ENCODE measurements at regions not wholly inside any gene's neighbourhood (a gene's known extent, or its start where the extent isn't known, plus 50 kb on each side); places are given as distances from the start of the nearest gene placed in this dataset.
"Not testable (repeated sequence)": the region's sequence is repeated elsewhere in the genome, so short reads cannot be mapped to it uniquely, and the experiment has no call there.

GRCh38 chr17:63071797-63072196 lies 105.8 kb downstream of the TANC2 start:
- DNase-seq (ENCODE audit: low read depth, low spot score): no peak
- no peaks in the 10 kb centered on the region for H3K27me3 ChIP-seq (ENCODE audit: control insufficient read depth, insufficient read depth, low read length)
- H3K4me3 ChIP-seq (ENCODE audit: low read length): no peak overlapping the region
- no peaks in the 10 kb centered on the region for H3K36me3 ChIP-seq (ENCODE audit: control insufficient read depth, insufficient read depth, low read length)
- H3K9me3 ChIP-seq (ENCODE audit: control insufficient read depth, insufficient read depth, low read length): no peaks in the 10 kb centered on the region
- H3K27ac ChIP-seq (ENCODE audit: low read length): no peak overlapping the region
- WGBS (ENCODE audit: insufficient coverage, insufficient read length): 100% methylated on average over 2 of the region's 2 CpGs
- no peaks in the 10 kb centered on the region; the same call in 1 of the 2 replicates for H3K4me1 ChIP-seq (ENCODE audit: control insufficient read depth, insufficient read depth, low read length)

DNA sequence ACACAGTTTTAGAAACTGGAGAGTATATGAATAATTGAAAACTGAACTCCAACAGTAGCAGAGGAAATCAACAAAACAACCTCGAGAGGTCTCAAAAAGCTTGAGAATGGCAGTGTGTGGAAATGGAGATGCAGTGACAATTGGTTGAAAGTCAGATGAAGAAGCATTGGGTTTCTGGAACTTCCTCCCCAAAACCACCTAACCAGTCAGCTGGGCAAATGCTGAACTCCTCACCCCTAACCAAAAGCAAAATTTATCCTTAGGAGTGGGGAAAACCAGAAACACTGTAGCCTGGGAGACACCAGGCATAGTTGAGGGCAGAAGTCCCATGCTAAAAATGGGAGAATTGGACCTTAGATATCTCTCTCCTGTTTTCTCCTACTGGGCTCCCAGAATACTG lies 109.9 kb downstream of the TANC2 start:
- Histone ChIP-seq H3K27me3 (ENCODE audit: control insufficient read depth, insufficient read depth, low read length) (no peaks in the 10 kb centered on the region), H3K9me3 (ENCODE audit: control insufficient read depth, insufficient read depth, low read length) (no peaks in the 10 kb centered on the region), H3K27ac (ENCODE audit: low read length) (no peak overlapping the region), H3K4me1 (ENCODE audit: control insufficient read depth, insufficient read depth, low read length) (no peaks in the 10 kb centered on the region; the same call in 1 of the 2 replicates), H3K36me3 (ENCODE audit: control insufficient read depth, insufficient read depth, low read length) (no peaks in the 10 kb centered on the region), H3K4me3 (ENCODE audit: low read length) (no peak overlapping the region)
- WGBS (ENCODE audit: insufficient coverage, insufficient read length): no CpG with 5 or more reads among the region's 1 CpG
- no peak for DNase-seq (ENCODE audit: low read depth, low spot score)

DNA sequence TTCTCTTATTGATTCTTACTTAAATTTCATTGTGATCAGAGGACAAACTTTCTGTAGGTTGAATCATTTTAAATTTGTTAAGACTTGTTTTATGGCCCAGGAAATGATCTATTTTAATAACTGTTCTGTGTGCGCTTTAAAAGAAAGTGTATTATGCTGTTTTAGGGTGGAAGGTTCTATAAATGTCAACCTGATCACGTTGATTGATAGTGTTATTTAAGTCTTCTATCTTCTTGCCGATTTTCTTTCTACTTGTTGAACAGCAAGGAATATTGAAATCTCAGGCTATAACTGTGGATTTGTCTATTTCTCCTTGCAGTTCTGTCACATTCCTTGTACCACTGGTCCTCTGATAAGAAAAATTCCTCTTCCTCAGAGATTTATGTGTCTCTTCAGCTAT lies 112.7 kb downstream of the TANC2 start:
- Histone ChIP-seq H3K4me3 (ENCODE audit: low read length) (no peak overlapping the region), H3K27ac (ENCODE audit: low read length) (no peak overlapping the region), H3K4me1 (ENCODE audit: control insufficient read depth, insufficient read depth, low read length) (no peaks in the 10 kb centered on the region; the same call in 1 of the 2 replicates), H3K9me3 (ENCODE audit: control insufficient read depth, insufficient read depth, low read length) (no peaks in the 10 kb centered on the region), H3K36me3 (ENCODE audit: control insufficient read depth, insufficient read depth, low read length) (no peaks in the 10 kb centered on the region), H3K27me3 (ENCODE audit: control insufficient read depth, insufficient read depth, low read length) (no peaks in the 10 kb centered on the region)
- no CpG with 5 or more reads among the region's 3 CpGs for WGBS (ENCODE audit: insufficient coverage, insufficient read length)
- DNase-seq (ENCODE audit: low read depth, low spot score): no peak

- Histone ChIP-seq H3K27ac (ENCODE audit: low read length) (no peak overlapping the region), H3K27me3 (ENCODE audit: control insufficient read depth, insufficient read depth, low read length) (no peaks in the 10 kb centered on the region), H3K4me3 (ENCODE audit: low read length) (no peak overlapping the region), H3K4me1 (ENCODE audit: control insufficient read depth, insufficient read depth, low read length) (no peaks in the 10 kb centered on the region), H3K9me3 (ENCODE audit: control insufficient read depth, insufficient read depth, low read length) (no peaks in the 10 kb centered on the region), H3K36me3 (ENCODE audit: control insufficient read depth, insufficient read depth, low read length) (no peaks in the 10 kb centered on the region)
- no peak for DNase-seq (ENCODE audit: low read depth, low spot score)
- WGBS (ENCODE audit: insufficient coverage, insufficient read length): no CpG with 5 or more reads among the region's 2 CpGs
Measured at GRCh38 chr17:63082273-63082861, 116.3 kb downstream of the TANC2 start.

DNA sequence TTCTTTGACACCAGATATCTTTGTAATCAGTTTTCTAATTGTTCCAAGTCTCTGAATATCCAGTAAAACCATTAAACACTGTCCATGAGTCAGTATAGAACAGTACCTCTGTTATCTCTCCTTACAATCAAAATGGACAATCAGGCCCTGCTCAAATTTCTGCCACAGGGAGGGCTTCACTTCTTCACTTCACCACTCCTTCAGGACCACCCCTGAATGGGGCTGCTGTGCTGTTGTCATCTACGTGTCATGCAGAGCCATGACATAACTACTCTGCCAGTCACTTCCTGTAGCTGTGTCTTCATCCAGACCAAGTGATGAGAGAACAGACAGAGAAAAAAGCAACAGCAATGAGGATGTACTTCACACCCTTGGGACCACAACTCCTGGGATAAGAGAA lies 116.9 kb downstream of the TANC2 start:
- no peak overlapping the region for H3K4me3 ChIP-seq (ENCODE audit: low read length)
- no peak for DNase-seq (ENCODE audit: low read depth, low spot score)
- H3K9me3 ChIP-seq (ENCODE audit: control insufficient read depth, insufficient read depth, low read length): no peaks in the 10 kb centered on the region
- no peaks in the 10 kb centered on the region for H3K36me3 ChIP-seq (ENCODE audit: control insufficient read depth, insufficient read depth, low read length)
- H3K27ac ChIP-seq (ENCODE audit: low read length): no peak overlapping the region
- H3K4me1 ChIP-seq (ENCODE audit: control insufficient read depth, insufficient read depth, low read length): no peaks in the 10 kb centered on the region
- no peaks in the 10 kb centered on the region for H3K27me3 ChIP-seq (ENCODE audit: control insufficient read depth, insufficient read depth, low read length)
- no CpG with 5 or more reads among the region's 1 CpG for WGBS (ENCODE audit: insufficient coverage, insufficient read length)

- WGBS (ENCODE audit: insufficient coverage, insufficient read length): no CpG with 5 or more reads among the region's 9 CpGs
- Histone ChIP-seq H3K9me3 (ENCODE audit: control insufficient read depth, insufficient read depth, low read length) (no peaks in the 10 kb centered on the region), H3K27ac (ENCODE audit: low read length) (no peak overlapping the region), H3K4me3 (ENCODE audit: low read length) (no peak overlapping the region), H3K27me3 (ENCODE audit: control insufficient read depth, insufficient read depth, low read length) (no peaks in the 10 kb centered on the region), H3K36me3 (ENCODE audit: control insufficient read depth, insufficient read depth, low read length) (no peaks in the 10 kb centered on the region), H3K4me1 (ENCODE audit: control insufficient read depth, insufficient read depth, low read length) (no peaks in the 10 kb centered on the region)
- DNase-seq (ENCODE audit: low read depth, low spot score): no peak
Measured at GRCh38 chr17:63086483-63087185, 120.6 kb downstream of the TANC2 start.

DNA sequence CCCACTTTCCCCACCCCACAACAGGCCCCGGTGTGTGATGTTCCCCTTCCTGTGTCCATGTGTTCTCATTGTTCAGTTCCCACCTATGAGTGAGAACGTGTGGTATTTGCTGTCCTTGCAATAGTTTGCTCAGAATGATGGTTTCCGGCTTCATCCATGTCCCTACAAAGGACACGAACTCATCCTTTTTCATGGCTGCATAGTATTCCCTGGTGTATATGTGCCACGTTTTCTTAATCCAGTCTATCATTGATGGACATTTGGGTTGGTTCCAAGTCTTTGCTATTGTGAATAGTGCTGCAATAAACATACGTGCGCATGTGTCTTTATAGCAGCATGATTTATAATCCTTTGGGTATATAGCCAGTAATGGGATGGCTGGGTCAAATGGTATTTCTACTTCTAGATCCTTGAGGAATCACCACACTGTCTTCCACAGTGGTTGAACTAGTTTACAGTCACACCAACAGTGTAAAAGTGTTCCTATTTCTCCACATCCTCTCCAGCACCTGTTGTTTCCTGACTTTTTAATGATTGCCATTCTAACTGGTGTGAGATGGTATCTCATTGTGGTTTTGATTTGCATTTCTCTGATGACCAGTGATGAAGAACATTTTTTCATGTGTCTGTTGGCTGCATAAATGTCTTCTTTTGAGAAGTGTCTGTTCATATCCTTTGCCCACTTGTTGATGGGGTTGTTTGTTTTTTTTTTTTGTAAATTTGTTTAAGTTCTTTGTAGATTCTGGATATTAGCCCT lies 124.5 kb downstream of the TANC2 start:
- not testable (repeated sequence) for H3K9me3 ChIP-seq (ENCODE audit: control insufficient read depth, insufficient read depth, low read length); H3K27ac ChIP-seq (ENCODE audit: low read length); H3K4me3 ChIP-seq (ENCODE audit: low read length); H3K4me1 ChIP-seq (ENCODE audit: control insufficient read depth, insufficient read depth, low read length); DNase-seq (ENCODE audit: low read depth, low spot score); H3K36me3 ChIP-seq (ENCODE audit: control insufficient read depth, insufficient read depth, low read length); H3K27me3 ChIP-seq (ENCODE audit: control insufficient read depth, insufficient read depth, low read length)
- no CpG with 5 or more reads among the region's 7 CpGs for WGBS (ENCODE audit: insufficient coverage, insufficient read length)

DNA sequence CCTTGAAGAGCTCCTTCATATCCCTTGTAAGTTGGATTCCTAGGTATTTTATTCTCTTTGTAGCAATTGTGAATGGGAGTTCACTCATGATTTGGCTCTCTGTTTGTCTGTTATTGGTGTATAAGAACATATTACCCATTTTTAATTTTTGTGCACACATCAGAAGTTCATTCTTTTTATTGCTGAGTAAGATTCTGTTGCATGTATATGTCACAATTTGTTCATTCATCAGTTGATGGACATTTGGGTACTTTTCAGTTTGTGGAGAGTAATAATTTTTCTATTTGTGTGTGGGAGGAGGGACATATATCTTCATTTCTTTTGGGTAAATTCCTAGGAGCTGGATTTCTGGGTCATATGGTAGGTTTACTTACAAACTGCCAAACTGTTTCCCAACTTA lies 125.9 kb downstream of the TANC2 start:
- DNase-seq (ENCODE audit: low read depth, low spot score); H3K9me3 ChIP-seq (ENCODE audit: control insufficient read depth, insufficient read depth, low read length); H3K36me3 ChIP-seq (ENCODE audit: control insufficient read depth, insufficient read depth, low read length): not testable (repeated sequence)

GRCh38 chr17:63094631-63095030 lies 128.6 kb downstream of the TANC2 start:
- no CpG with 5 or more reads among the region's 3 CpGs for WGBS (ENCODE audit: insufficient coverage, insufficient read length)

More for the DNA sequence above, 125.9 kb downstream of the TANC2 start:
- H3K4me3 ChIP-seq (ENCODE audit: low read length); H3K4me1 ChIP-seq (ENCODE audit: control insufficient read depth, insufficient read depth, low read length); H3K27ac ChIP-seq (ENCODE audit: low read length); H3K27me3 ChIP-seq (ENCODE audit: control insufficient read depth, insufficient read depth, low read length): not testable (repeated sequence)

GRCh38 chr17:63095459-63095858 lies 129.4 kb downstream of the TANC2 start:
- no peak overlapping the region for H3K4me3 ChIP-seq (ENCODE audit: low read length)
- H3K27me3 ChIP-seq (ENCODE audit: control insufficient read depth, insufficient read depth, low read length): no peaks in the 10 kb centered on the region
- no peak for DNase-seq (ENCODE audit: low read depth, low spot score)
- H3K27ac ChIP-seq (ENCODE audit: low read length): no peak overlapping the region
- no peaks in the 10 kb centered on the region for H3K9me3 ChIP-seq (ENCODE audit: control insufficient read depth, insufficient read depth, low read length)
- no peaks in the 10 kb centered on the region for H3K4me1 ChIP-seq (ENCODE audit: control insufficient read depth, insufficient read depth, low read length)
- WGBS (ENCODE audit: insufficient coverage, insufficient read length): no CpG with 5 or more reads among the region's 1 CpG
- no peaks in the 10 kb centered on the region for H3K36me3 ChIP-seq (ENCODE audit: control insufficient read depth, insufficient read depth, low read length)

More at GRCh38 chr17:63094631-63095030, 128.6 kb downstream of the TANC2 start:
- H3K9me3 ChIP-seq (ENCODE audit: control insufficient read depth, insufficient read depth, low read length): no peaks in the 10 kb centered on the region
- no peak overlapping the region for H3K4me3 ChIP-seq (ENCODE audit: low read length)
- H3K27ac ChIP-seq (ENCODE audit: low read length): no peak overlapping the region
- no peaks in the 10 kb centered on the region for H3K36me3 ChIP-seq (ENCODE audit: control insufficient read depth, insufficient read depth, low read length)
- DNase-seq (ENCODE audit: low read depth, low spot score): no peak
- no peaks in the 10 kb centered on the region for H3K27me3 ChIP-seq (ENCODE audit: control insufficient read depth, insufficient read depth, low read length)
- H3K4me1 ChIP-seq (ENCODE audit: control insufficient read depth, insufficient read depth, low read length): no peaks in the 10 kb centered on the region
